Mesodermal cell (in vitro differentiated cells): ENCODE measurements at regions not wholly inside any gene's neighbourhood (a gene's known extent, or its start where the extent isn't known, plus 50 kb on each side); places are given as distances from the start of the nearest gene placed in this dataset.

Source experiments
- H3K27ac ChIP-seq: 2 replicates; pipeline ENCODE4 v1.7.0; 2013; ENCODE audit warnings: mild to moderate bottlenecking, low read depth, low read length, moderate library complexity; ENCODE audit not compliant: severe bottlenecking
- H3K36me3 ChIP-seq: 2 replicates; pipeline ENCODE4 v1.7.1; 2013; ENCODE audit warnings: mild to moderate bottlenecking, low read length, moderate library complexity; ENCODE audit not compliant: control insufficient read depth, insufficient read depth
- H3K4me1 ChIP-seq: one replicate; pipeline ENCODE4 v1.7.1; 2013; ENCODE audit warnings: mild to moderate bottlenecking, low read length; ENCODE audit not compliant: insufficient read depth, control insufficient read depth, poor library complexity, severe bottlenecking
- H3K4me3 ChIP-seq: 2 replicates; pipeline ENCODE4 v1.7.0; 2013; ENCODE audit warnings: low read length, control low read depth, mild to moderate bottlenecking; ENCODE audit not compliant: insufficient read depth, poor library complexity, severe bottlenecking; ENCODE audit errors: extremely low read depth
- H3K9me3 ChIP-seq: 2 replicates; pipeline ENCODE4 v1.7.1; 2013; ENCODE audit warnings: mild to moderate bottlenecking, low read length, moderate library complexity; ENCODE audit not compliant: control insufficient read depth
- WGBS, 2 experiments: methylation state at CpG; one replicate each; pipeline ENCODE4 v1.1.5; 2013; ENCODE audit warnings: missing lambda C conversion rate in 2 of 2; ENCODE audit not compliant: insufficient coverage in 2 of 2; 5-methylcytosine and 5-hydroxymethylcytosine counted together

- 50 to 85% methylated on average over 1 to 2 of the region's 2 CpGs for WGBS, 2 experiments
- no peaks in the 10 kb centered on the region for H3K4me1 ChIP-seq
- no peaks in the 10 kb centered on the region for H3K36me3 ChIP-seq
- no peaks in the 10 kb centered on the region for H3K9me3 ChIP-seq
- no peak overlapping the region for H3K27ac ChIP-seq
- no peak overlapping the region for H3K4me3 ChIP-seq
These were observed 390.2 kb downstream of the NR2F2 start for GRCh38 chr15:96720656-96721055.

- Histone ChIP-seq H3K4me1 (peaks cover 6% of the 10 kb centered on the region), H3K27ac (no peak overlapping the region), H3K9me3 (no peaks in the 10 kb centered on the region), H3K36me3 (no peaks in the 10 kb centered on the region), H3K4me3 (no peak overlapping the region)
- WGBS, 2 experiments: 90 to 92% methylated on average over 5 of the region's 6 CpGs
These were observed 398.1 kb downstream of the NR2F2 start for GRCh38 chr15:96728591-96728990.

GRCh38 chr15:96732704-96733103 lies 402.2 kb downstream of the NR2F2 start:
- Histone ChIP-seq H3K36me3 (no peaks in the 10 kb centered on the region), H3K4me3 (no peak overlapping the region), H3K27ac (no peak overlapping the region), H3K9me3 (no peaks in the 10 kb centered on the region), H3K4me1 (peaks cover 21% of the 10 kb centered on the region)
- 89 to 90% methylated on average over 2 of the region's 5 CpGs for WGBS, 2 experiments

GRCh38 chr15:96733721-96734120 lies 403.2 kb downstream of the NR2F2 start:
- Histone ChIP-seq H3K36me3 (no peaks in the 10 kb centered on the region), H3K27ac (no peak overlapping the region), H3K9me3 (no peaks in the 10 kb centered on the region), H3K4me3 (no peak overlapping the region), H3K4me1 (peaks cover 21% of the 10 kb centered on the region)
- WGBS, 2 experiments: 82 to 86% methylated on average over 2 of the region's 4 CpGs

GRCh38 chr15:96735632-96736240 lies 405.2 kb downstream of the NR2F2 start:
- H3K4me3 ChIP-seq: no peak overlapping the region
- WGBS, 2 experiments: 83 to 100% methylated on average over 1 of the region's 2 CpGs
- no peak overlapping the region for H3K27ac ChIP-seq
- peaks cover 15% of the 10 kb centered on the region for H3K4me1 ChIP-seq
- H3K36me3 ChIP-seq: no peaks in the 10 kb centered on the region
- no peaks in the 10 kb centered on the region for H3K9me3 ChIP-seq

- H3K27ac ChIP-seq: no peak overlapping the region
- WGBS, 2 experiments: 82 to 89% methylated on average over 2 of the region's 2 CpGs
- H3K36me3 ChIP-seq: no peaks in the 10 kb centered on the region
- H3K4me1 ChIP-seq: peaks cover 15% of the 10 kb centered on the region
- H3K9me3 ChIP-seq: no peaks in the 10 kb centered on the region
- no peak overlapping the region for H3K4me3 ChIP-seq
These were observed 405.9 kb downstream of the NR2F2 start for GRCh38 chr15:96736384-96736783.

DNA sequence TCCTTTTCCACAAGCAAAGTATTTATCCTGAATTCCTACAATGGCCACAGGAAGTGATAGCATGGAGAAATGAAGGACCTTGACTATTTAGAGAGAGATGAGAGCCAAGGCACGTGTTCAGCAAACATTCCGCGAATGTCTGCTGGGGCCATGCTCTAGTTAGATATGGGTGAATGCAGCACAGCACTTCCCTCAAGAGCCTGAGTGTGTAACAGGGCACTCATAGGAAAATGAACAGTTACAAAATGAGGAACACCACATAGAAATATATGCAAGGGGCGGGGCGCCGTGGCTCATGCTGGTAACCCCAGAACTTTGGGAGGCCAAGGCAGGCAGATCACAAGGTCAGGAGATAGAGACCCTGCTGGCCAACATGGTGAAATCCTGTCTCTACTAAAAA lies 406.9 kb downstream of the NR2F2 start:
- 95 to 98% methylated on average over 6 of the region's 6 CpGs for WGBS, 2 experiments
- Histone ChIP-seq H3K4me3 (no peak overlapping the region), H3K9me3 (no peaks in the 10 kb centered on the region), H3K27ac (no peak overlapping the region), H3K4me1 (peaks cover 15% of the 10 kb centered on the region), H3K36me3 (no peaks in the 10 kb centered on the region)

GRCh38 chr15:96746665-96747064 lies 416.2 kb downstream of the NR2F2 start:
- Histone ChIP-seq H3K4me3 (no peak overlapping the region), H3K36me3 (no peaks in the 10 kb centered on the region), H3K27ac (no peak overlapping the region), H3K9me3 (no peaks in the 10 kb centered on the region), H3K4me1 (no peaks in the 10 kb centered on the region)
- WGBS, 2 experiments: 80 to 100% methylated on average over 1 of the region's 4 CpGs

DNA sequence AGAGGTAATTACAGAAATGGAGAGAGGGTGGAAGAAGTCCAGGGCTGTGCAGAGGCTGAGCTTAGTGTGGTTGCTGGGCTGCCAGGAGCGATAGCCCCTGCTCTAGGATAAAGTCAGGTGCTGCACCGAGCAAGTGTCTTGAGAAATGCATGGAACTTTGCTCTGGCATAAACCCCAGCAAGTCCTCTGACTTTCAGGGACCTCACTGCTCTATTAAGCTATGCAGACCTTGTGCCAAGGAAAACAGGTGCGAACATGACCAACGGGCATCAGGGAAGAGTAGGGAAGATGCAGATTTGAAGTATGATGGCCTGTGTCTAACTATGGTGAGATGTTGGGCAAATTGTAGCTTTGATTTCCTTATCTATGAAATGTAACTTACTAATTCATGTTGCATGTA lies 416.8 kb downstream of the NR2F2 start:
- Histone ChIP-seq H3K9me3 (no peaks in the 10 kb centered on the region), H3K27ac (no peak overlapping the region), H3K36me3 (no peaks in the 10 kb centered on the region), H3K4me3 (no peak overlapping the region), H3K4me1 (no peaks in the 10 kb centered on the region)
- WGBS, 2 experiments: 90 to 98% methylated on average over 4 of the region's 4 CpGs

- Histone ChIP-seq H3K4me3 (no peak overlapping the region), H3K36me3 (no peaks in the 10 kb centered on the region), H3K27ac (no peak overlapping the region), H3K9me3 (no peaks in the 10 kb centered on the region), H3K4me1 (no peaks in the 10 kb centered on the region)
- WGBS, 2 experiments: 76 to 92% methylated on average over 3 of the region's 3 CpGs
These were observed 419.9 kb downstream of the NR2F2 start for GRCh38 chr15:96750361-96750760.

DNA sequence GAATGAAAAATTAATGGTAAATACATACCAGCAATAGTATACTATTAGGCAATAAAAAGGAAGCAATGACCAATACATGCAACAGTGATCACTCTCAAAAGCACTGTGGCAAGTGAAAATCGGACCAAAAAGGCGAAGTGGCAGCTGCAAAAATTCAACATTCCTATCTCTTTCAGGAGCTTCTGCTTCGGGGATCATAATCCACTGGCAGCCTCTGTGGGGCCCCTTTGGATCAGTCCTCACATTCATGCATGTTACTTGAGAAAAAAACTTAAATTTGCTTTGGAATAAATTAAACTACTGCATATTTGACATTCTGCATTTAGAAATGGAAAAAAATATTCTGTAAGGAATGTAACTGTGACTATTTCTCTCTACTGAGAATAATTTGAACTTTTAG lies 425.6 kb downstream of the NR2F2 start:
- 92 to 94% methylated on average over 2 to 3 of the region's 3 CpGs for WGBS, 2 experiments
- Histone ChIP-seq H3K27ac (no peak overlapping the region), H3K4me1 (no peaks in the 10 kb centered on the region), H3K4me3 (no peak overlapping the region), H3K9me3 (no peaks in the 10 kb centered on the region), H3K36me3 (no peaks in the 10 kb centered on the region)
